ENCODE measurements at regions not wholly inside any gene's neighbourhood (a gene's known extent, or its start where the extent isn't known, plus 50 kb on each side); places are given as distances from the start of the nearest gene placed in this dataset.

GRCh38 chr4:20640989-20641388 is 59.3 kb upstream of the PACRGL start:
- H3K18ac ChIP-seq (ENCODE audit: low read depth, low read length) = no peak overlapping the region
- CTCF ChIA-PET = no interaction called here
- TF ChIP-seq USF2 (IDR thresholded peaks at IDR 0.05; ENCODE audit: low read depth, low read length) = no peak
- no peak for TF ChIP-seq MXI1 (IDR thresholded peaks at IDR 0.05; ENCODE audit: borderline replicate concordance, low read depth, low read length)
- no peak for TF ChIP-seq MAZ (IDR thresholded peaks at IDR 0.05; ENCODE audit: borderline replicate concordance, low read depth, low read length)
- no CpG with 5 or more reads among the region's 2 CpGs for WGBS, 2 experiments (ENCODE audit: extremely low coverage in 2 of 2, insufficient read length in 1 of 2)
- no peaks in the 10 kb centered on the region for H4K20me1 ChIP-seq (ENCODE audit: insufficient read depth, low read length)
- H4K5ac ChIP-seq (ENCODE audit: low read depth, low read length) = no peak overlapping the region
- no TSS peak for BruUV-seq (replicated peaks)
- H3K14ac ChIP-seq (replicated peaks; ENCODE audit: low read depth, low read length) = no peak overlapping the region
- H2BK20ac ChIP-seq (ENCODE audit: low read depth, low read length) = no peak overlapping the region
- no peak overlapping the region for H4K8ac ChIP-seq (ENCODE audit: low read depth in 2 of 2, low read length in 2 of 2)
- no peak overlapping the region for H2AK5ac ChIP-seq (ENCODE audit: low read depth, low read length)
- no peak overlapping the region for H2BK15ac ChIP-seq (ENCODE audit: low read depth, low read length)
- DNase-seq = no peak
- POLR2A ChIA-PET (ENCODE audit: unreplicated experiment) = no interaction called here
- no peak overlapping the region for H3K27ac ChIP-seq (ENCODE audit: insufficient read depth, low read length)
- no peaks in the 10 kb centered on the region for H3K79me1 ChIP-seq (ENCODE audit: low read depth in 1 of 2, low read length in 2 of 2)
- in situ Hi-C loops (cut with MboI; ENCODE audit: low sequenced_read_pairs) (no loop called here), dilution Hi-C loops (cut with HindIII; ENCODE audit: low sequenced_read_pairs, unreplicated experiment) (no loop called here), intact Hi-C loops (cut with micrococcal nuclease) (no loop called here)
- H3K36me3 ChIP-seq (ENCODE audit: control insufficient read depth, insufficient read depth, low read length) = no peaks in the 10 kb centered on the region
- no peak overlapping the region for H3K4me2 ChIP-seq (ENCODE audit: low read depth, low read length)
- no peak for ATAC-seq (ENCODE audit: low read depth)
- H2AFZ ChIP-seq (replicated peaks; ENCODE audit: low read length, poor library complexity) = no peak overlapping the region
- no peak overlapping the region for H3K23ac ChIP-seq (ENCODE audit: low read depth, low read length)
- no peak overlapping the region for H2BK5ac ChIP-seq (ENCODE audit: low read depth, low read length, poor library complexity, severe bottlenecking)
- H3K27me3 ChIP-seq (ENCODE audit: control insufficient read depth, insufficient read depth, low read length) = no peaks in the 10 kb centered on the region
- no peaks in the 10 kb centered on the region for H3K9me1 ChIP-seq (ENCODE audit: insufficient read depth, low read length)
- H3K56ac ChIP-seq (ENCODE audit: extremely low read depth, insufficient read depth, low read length) = no peak overlapping the region
- no peak overlapping the region for H4K91ac ChIP-seq (ENCODE audit: insufficient read depth, low read depth, low read length)
- H2AK9ac ChIP-seq (replicated peaks; ENCODE audit: low read depth, low read length, poor library complexity) = no peak overlapping the region
- H3K9me3 ChIP-seq (ENCODE audit: control insufficient read depth, insufficient read depth, low read length) = no peaks in the 10 kb centered on the region
- no peak overlapping the region for H3K9ac ChIP-seq (ENCODE audit: low read depth, low read length)
- H3K4me3 ChIP-seq (ENCODE audit: insufficient read depth, low read depth, low read length) = no peak overlapping the region
- H3K4ac ChIP-seq (ENCODE audit: low read depth, low read length) = no peak overlapping the region
- no peak overlapping the region for H2BK120ac ChIP-seq (ENCODE audit: low read depth, low read length)
- H3K4me1 ChIP-seq (ENCODE audit: control insufficient read depth, insufficient read depth, low read length) = no peaks in the 10 kb centered on the region
